ENCODE measurements at regions not wholly inside any gene's neighbourhood (a gene's known extent, or its start where the extent isn't known, plus 50 kb on each side); places are given as distances from the start of the nearest gene placed in this dataset.

GRCh38 chr12:67202011-67202677 is 67.0 kb upstream of the CAND1 start:
- Histone ChIP-seq H3K36me3 (ENCODE audit: control insufficient read depth, insufficient read depth, low read length) (no peaks in the 10 kb centered on the region), H3K4me1 (ENCODE audit: control insufficient read depth, insufficient read depth, low read length) (no peaks in the 10 kb centered on the region), H3K27ac (ENCODE audit: low read length) (no peak overlapping the region), H3K4me3 (ENCODE audit: low read length) (no peak overlapping the region), H3K27me3 (ENCODE audit: control insufficient read depth, insufficient read depth, low read length) (no peaks in the 10 kb centered on the region), H3K9me3 (ENCODE audit: control insufficient read depth, insufficient read depth, low read length) (no peaks in the 10 kb centered on the region)
- WGBS (ENCODE audit: insufficient coverage, insufficient read length) = no CpG with 5 or more reads among the region's 7 CpGs
- DNase-seq (ENCODE audit: low read depth, low spot score) = no peak

GRCh38 chr12:67202678-67203012 is 66.5 kb upstream of the CAND1 start:
- Histone ChIP-seq H3K4me3 (ENCODE audit: low read length) (no peak overlapping the region), H3K36me3 (ENCODE audit: control insufficient read depth, insufficient read depth, low read length) (no peaks in the 10 kb centered on the region), H3K27me3 (ENCODE audit: control insufficient read depth, insufficient read depth, low read length) (no peaks in the 10 kb centered on the region), H3K4me1 (ENCODE audit: control insufficient read depth, insufficient read depth, low read length) (no peaks in the 10 kb centered on the region), H3K9me3 (ENCODE audit: control insufficient read depth, insufficient read depth, low read length) (no peaks in the 10 kb centered on the region), H3K27ac (ENCODE audit: low read length) (no peak overlapping the region)
- no peak for DNase-seq (ENCODE audit: low read depth, low spot score)
- no CpG with 5 or more reads among the region's 3 CpGs for whole genome bisulfite sequencing (ENCODE audit: insufficient coverage, insufficient read length)

- no peak for DNase-seq (ENCODE audit: low read depth, low spot score)
- Histone ChIP-seq H3K4me1 (ENCODE audit: control insufficient read depth, insufficient read depth, low read length) (no peaks in the 10 kb centered on the region), H3K27ac (ENCODE audit: low read length) (no peak overlapping the region), H3K4me3 (ENCODE audit: low read length) (no peak overlapping the region), H3K9me3 (ENCODE audit: control insufficient read depth, insufficient read depth, low read length) (no peaks in the 10 kb centered on the region), H3K27me3 (ENCODE audit: control insufficient read depth, insufficient read depth, low read length) (no peaks in the 10 kb centered on the region), H3K36me3 (ENCODE audit: control insufficient read depth, insufficient read depth, low read length) (no peaks in the 10 kb centered on the region)
- whole genome bisulfite sequencing (ENCODE audit: insufficient coverage, insufficient read length) = 100% methylated on average over 1 of the region's 8 CpGs
These were observed 60.7 kb upstream of the CAND1 start for GRCh38 chr12:67208281-67209067.

- Histone ChIP-seq H3K4me1 (ENCODE audit: control insufficient read depth, insufficient read depth, low read length) (no peaks in the 10 kb centered on the region), H3K9me3 (ENCODE audit: control insufficient read depth, insufficient read depth, low read length) (no peaks in the 10 kb centered on the region), H3K27me3 (ENCODE audit: control insufficient read depth, insufficient read depth, low read length) (no peaks in the 10 kb centered on the region), H3K36me3 (ENCODE audit: control insufficient read depth, insufficient read depth, low read length) (no peaks in the 10 kb centered on the region), H3K27ac (ENCODE audit: low read length) (no peak overlapping the region), H3K4me3 (ENCODE audit: low read length) (no peak overlapping the region)
- no peak for DNase-seq (ENCODE audit: low read depth, low spot score)
- no CpG with 5 or more reads among the region's 5 CpGs for WGBS (ENCODE audit: insufficient coverage, insufficient read length)
These were observed 58.1 kb upstream of the CAND1 start for GRCh38 chr12:67211029-67211428.

GRCh38 chr12:67211494-67211893 is 57.7 kb upstream of the CAND1 start:
- no peak overlapping the region for H3K27ac ChIP-seq (ENCODE audit: low read length)
- no peaks in the 10 kb centered on the region for H3K4me1 ChIP-seq (ENCODE audit: control insufficient read depth, insufficient read depth, low read length)
- WGBS (ENCODE audit: insufficient coverage, insufficient read length) = no CpG with 5 or more reads among the region's 2 CpGs
- no peaks in the 10 kb centered on the region for H3K27me3 ChIP-seq (ENCODE audit: control insufficient read depth, insufficient read depth, low read length)
- H3K9me3 ChIP-seq (ENCODE audit: control insufficient read depth, insufficient read depth, low read length) = no peaks in the 10 kb centered on the region
- H3K4me3 ChIP-seq (ENCODE audit: low read length) = no peak overlapping the region
- DNase-seq (ENCODE audit: low read depth, low spot score) = no peak
- no peaks in the 10 kb centered on the region for H3K36me3 ChIP-seq (ENCODE audit: control insufficient read depth, insufficient read depth, low read length)

- no peaks in the 10 kb centered on the region for H3K36me3 ChIP-seq (ENCODE audit: control insufficient read depth, insufficient read depth, low read length)
- no peaks in the 10 kb centered on the region for H3K9me3 ChIP-seq (ENCODE audit: control insufficient read depth, insufficient read depth, low read length)
- H3K4me3 ChIP-seq (ENCODE audit: low read length) = no peak overlapping the region
- DNase-seq (ENCODE audit: low read depth, low spot score) = no peak
- no peaks in the 10 kb centered on the region for H3K4me1 ChIP-seq (ENCODE audit: control insufficient read depth, insufficient read depth, low read length)
- no peak overlapping the region for H3K27ac ChIP-seq (ENCODE audit: low read length)
- WGBS (ENCODE audit: insufficient coverage, insufficient read length) = no CpG with 5 or more reads among the region's 6 CpGs
- H3K27me3 ChIP-seq (ENCODE audit: control insufficient read depth, insufficient read depth, low read length) = no peaks in the 10 kb centered on the region
These were observed 51.5 kb upstream of the CAND1 start for GRCh38 chr12:67217647-67218046.
